ENCODE measurements at regions not wholly inside any gene's neighbourhood (a gene's known extent, or its start where the extent isn't known, plus 50 kb on each side); places are given as distances from the start of the nearest gene placed in this dataset.
"Not testable (repeated sequence)": the region's sequence is repeated elsewhere in the genome, so short reads cannot be mapped to it uniquely, and the experiment has no call there.

DNA sequence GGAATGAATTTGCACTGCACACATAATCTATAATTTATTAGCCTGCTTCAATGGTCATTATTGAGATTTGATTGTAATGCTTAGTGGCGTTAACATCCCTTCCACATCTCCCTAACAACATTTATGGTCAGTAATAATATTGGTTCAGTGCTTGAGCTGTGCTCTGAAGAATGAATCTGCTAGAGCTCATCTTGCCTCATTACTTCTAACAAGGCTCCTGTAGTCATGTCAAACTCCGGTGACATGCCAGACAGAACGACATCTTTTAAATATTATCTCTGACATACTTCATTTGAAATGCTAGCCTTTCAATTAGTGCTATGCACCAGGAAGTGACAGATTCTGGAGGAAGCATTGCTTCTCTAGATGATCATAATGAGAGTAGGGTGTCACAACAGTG is 240.3 kb upstream of the BTBD3 start:
- DNase-seq (ENCODE audit: low read depth in 2 of 2) = no peak

- no peak for DNase-seq (ENCODE audit: low read depth in 2 of 2)
Measured at GRCh38 chr20:11677836-11678235, 239.9 kb upstream of the BTBD3 start.

DNA sequence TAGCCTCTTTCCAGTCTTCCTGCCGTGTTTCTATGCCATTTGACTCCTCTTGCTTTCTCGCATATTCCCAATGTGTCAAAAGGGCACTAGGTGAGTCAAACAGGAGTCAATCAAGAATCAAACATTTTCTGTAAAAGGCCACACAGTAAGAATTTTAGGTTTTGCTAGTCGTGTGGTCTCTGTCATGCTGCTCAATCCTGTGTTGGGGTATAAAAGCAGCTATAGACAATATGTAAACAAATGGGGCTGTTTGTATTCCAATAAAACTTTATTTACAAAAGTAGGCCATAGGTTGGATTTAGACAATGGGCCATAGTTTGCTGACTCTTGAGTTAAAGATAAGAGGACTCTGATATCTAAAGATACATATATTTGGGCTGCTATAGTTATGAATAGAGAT is 235.4 kb upstream of the BTBD3 start:
- DNase-seq (ENCODE audit: low read depth in 2 of 2) = no peak

GRCh38 chr20:11686195-11686594 is 231.5 kb upstream of the BTBD3 start:
- DNase-seq (ENCODE audit: low read depth in 2 of 2) = no peak

GRCh38 chr20:11686820-11687543 is 230.7 kb upstream of the BTBD3 start:
- DNase-seq (ENCODE audit: low read depth in 2 of 2) = no peak

GRCh38 chr20:11687546-11688292 is 230.0 kb upstream of the BTBD3 start:
- no peak for DNase-seq (ENCODE audit: low read depth in 2 of 2)

- no peak for DNase-seq (ENCODE audit: low read depth in 2 of 2)
Measured at GRCh38 chr20:11689262-11689661, 228.4 kb upstream of the BTBD3 start.

- DNase-seq (ENCODE audit: low read depth in 2 of 2) = no peak
Measured at GRCh38 chr20:11691766-11692165, 225.9 kb upstream of the BTBD3 start.

DNA sequence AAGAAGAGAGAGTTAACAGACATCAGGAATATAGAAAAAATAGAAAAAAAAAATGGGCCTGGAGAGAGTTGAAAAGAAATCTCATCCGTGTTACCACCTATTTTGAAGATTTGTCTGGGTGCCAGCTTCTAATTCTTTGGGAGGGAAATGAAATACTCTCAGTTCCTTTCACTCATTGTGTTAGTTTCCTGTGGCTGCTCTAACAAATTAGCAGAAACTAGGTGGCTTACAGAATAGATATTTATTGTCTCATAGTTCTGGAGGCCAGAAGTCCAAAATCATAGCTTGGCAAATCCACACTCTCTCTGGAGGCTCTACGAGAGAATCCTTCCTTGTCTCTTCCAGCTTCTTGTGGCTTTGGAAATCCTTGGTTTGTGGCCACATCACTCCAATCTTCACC is 225.1 kb upstream of the BTBD3 start:
- no peak for DNase-seq (ENCODE audit: low read depth in 2 of 2)

- DNase-seq (ENCODE audit: low read depth in 2 of 2) = no peak
Measured at GRCh38 chr20:11694467-11694866, 223.2 kb upstream of the BTBD3 start.

- no peak for DNase-seq (ENCODE audit: low read depth in 2 of 2)
Measured at GRCh38 chr20:11697055-11697454, 220.6 kb upstream of the BTBD3 start.

- no peak for DNase-seq (ENCODE audit: low read depth in 2 of 2)
Measured at GRCh38 chr20:11697646-11698045, 220.0 kb upstream of the BTBD3 start.

- DNase-seq (ENCODE audit: low read depth in 2 of 2) = no peak
Measured at GRCh38 chr20:11698124-11698523, 219.6 kb upstream of the BTBD3 start.

DNA sequence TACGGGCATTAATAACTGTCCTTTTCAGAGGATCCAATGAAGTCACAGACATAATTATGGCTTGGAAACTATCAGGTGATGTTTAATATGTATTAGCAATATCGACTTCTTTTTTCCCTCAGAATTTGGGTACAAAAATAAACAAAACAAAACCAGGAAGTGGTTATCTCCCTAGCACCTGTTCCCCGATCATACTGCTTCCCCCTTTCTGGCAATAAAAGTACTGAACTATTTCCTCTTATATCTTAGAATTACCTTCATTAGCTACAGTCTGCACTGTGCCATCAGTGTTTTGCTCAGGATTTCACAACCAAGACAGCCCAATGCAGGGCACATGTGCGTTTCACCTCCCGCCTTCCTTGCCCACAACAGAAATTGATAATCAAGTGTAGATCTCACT is 216.9 kb upstream of the BTBD3 start:
- no peak for DNase-seq (ENCODE audit: low read depth in 2 of 2)

- no peak for DNase-seq (ENCODE audit: low read depth in 2 of 2)
Measured at GRCh38 chr20:11702721-11703518, 214.8 kb upstream of the BTBD3 start.

DNA sequence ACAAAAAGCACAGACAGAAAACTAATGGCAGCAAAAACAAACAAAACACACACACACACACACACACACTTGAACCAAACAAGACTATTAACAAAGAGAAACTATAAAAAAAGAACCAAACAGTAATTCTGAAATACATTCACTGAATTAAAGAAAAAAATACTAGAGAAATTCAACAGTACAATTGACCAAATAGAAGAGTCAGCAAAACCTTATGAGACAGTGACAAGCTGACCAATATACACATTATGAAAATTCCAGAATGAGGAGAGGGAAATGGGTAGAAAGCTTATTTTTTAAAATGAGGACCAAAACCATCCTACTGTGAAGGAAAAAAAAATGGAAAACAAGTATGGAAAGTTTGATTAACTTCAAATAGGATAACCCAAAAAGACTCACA is 212.2 kb upstream of the BTBD3 start:
- no peak for DNase-seq (ENCODE audit: low read depth in 2 of 2)

DNA sequence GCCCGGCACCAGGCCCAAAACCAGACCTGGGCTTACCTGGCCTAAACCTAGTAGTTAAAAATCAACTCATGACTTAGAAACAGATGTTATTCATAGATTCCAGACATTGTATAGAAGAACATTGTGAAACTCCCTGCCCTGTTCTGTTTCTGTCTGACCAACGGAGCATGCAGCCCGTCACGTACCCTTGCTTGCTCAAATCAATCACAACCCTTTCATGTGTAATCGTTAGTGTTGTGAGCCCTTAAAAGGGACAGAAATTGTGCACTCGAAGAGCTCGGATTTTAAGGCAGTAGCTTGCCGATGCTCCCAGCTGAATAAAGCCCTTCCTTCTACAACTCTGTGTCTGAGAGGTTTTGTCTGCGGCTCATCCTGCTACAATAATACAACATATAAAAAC is 209.5 kb upstream of the BTBD3 start:
- not testable (repeated sequence) for DNase-seq (ENCODE audit: low read depth in 2 of 2)

GRCh38 chr20:11711214-11711613 is 206.5 kb upstream of the BTBD3 start:
- DNase-seq (ENCODE audit: low read depth in 2 of 2) = no peak

GRCh38 chr20:11712639-11713160 is 205.0 kb upstream of the BTBD3 start:
- DNase-seq (ENCODE audit: low read depth in 2 of 2) = no peak

DNA sequence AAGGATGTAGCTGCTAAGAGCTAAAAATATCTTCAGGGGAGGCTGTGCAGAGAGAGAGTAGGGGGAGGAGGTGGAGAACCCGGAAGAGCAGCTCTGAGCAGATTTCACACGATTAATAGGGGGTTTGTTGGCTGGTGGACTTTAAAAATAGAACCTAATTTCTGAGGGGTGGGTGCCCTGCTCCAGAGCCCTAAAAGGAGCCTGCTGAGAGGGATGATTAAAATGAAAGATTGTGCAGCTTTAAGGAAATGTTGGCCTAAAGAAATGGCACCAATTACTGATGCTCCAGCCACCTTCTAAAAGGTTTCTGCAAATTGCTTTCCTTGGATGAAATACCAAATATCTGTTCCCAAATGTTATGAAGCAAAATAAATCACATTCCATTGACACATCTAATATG is 202.8 kb upstream of the BTBD3 start:
- no peak for DNase-seq (ENCODE audit: low read depth in 2 of 2)

DNA sequence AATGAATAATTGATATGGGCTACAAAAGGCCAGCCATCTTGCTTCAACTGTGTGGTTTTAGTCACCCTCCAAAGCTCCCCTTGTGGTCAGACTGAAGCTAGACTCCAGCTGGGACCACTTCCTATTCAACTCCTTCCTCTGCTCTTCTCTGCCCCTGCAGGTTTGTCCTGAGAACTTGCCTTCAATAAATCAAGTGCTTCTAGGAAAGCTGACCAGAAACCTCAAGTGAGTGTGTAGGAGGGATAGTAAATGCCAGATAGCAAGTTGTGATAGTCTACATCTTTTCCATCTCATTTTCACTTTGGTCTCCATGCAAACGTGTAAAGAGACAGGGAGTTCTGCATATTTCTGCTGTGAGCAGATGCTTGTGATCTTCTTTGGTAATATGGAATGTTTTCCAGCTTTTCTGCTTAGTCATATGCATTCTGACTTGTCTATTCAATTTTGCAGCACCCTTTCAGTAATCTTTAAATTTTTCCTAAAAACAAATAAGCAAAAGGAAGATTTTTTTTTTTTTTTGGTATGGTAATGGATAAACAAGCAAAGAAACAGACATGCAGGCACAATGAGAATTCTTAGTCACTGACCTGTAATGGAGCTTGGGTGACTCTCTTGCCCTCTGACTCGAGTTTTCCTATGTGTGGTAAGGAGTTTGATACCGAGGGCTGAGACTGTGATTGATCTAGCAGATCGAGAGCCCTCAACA is 201.3 kb upstream of the BTBD3 start:
- DNase-seq (ENCODE audit: low read depth in 2 of 2) = no peak

- no peak for DNase-seq (ENCODE audit: low read depth in 2 of 2)
Measured at GRCh38 chr20:11716945-11717248, 200.8 kb upstream of the BTBD3 start.

Data from stimulated activated CD4-positive, alpha-beta T cell treated with anti-CD3 and anti-CD28 coated beads, Interleukin-15, amount 100 ng/mL, for 48 hours (primary cell).